Stimulated activated memory B cell treated with anti-CD40 and anti-IgM and Interleukin-4, amounts not matched to agents 10 μg/mL and 1 μg/mL and 100 μg/mL, for 72 hours (primary cell): ENCODE measurements at regions not wholly inside any gene's neighbourhood (a gene's known extent, or its start where the extent isn't known, plus 50 kb on each side); places are given as distances from the start of the nearest gene placed in this dataset.
A peak's percentile ranks its signal among the peaks of the same experiment; 100 is the strongest.
"Not testable (repeated sequence)": the region's sequence is repeated elsewhere in the genome, so short reads cannot be mapped to it uniquely, and the experiment has no call there.

Source experiments
- ATAC-seq: fragments of 150-1000 bp; cut with Tn5 transposase; 2 replicates; pipeline ENCODE4 v1.10.0; 2021
- H3K27ac Mint-ChIP-seq: one replicate; pipeline ENCODE4 v1.8.0; 2022; ENCODE audit warnings: mild to moderate bottlenecking, mixed read lengths
- H3K27me3 Mint-ChIP-seq: one replicate; pipeline ENCODE4 v1.8.0; 2022; ENCODE audit warnings: mixed read lengths
- H3K36me3 Mint-ChIP-seq: one replicate; pipeline ENCODE4 v1.8.0; 2022; ENCODE audit warnings: mixed read lengths
- H3K4me1 Mint-ChIP-seq: one replicate; pipeline ENCODE4 v1.8.0; 2022; ENCODE audit warnings: mixed read lengths
- H3K4me3 Mint-ChIP-seq: one replicate; pipeline ENCODE4 v1.8.0; 2022; ENCODE audit warnings: mild to moderate bottlenecking, moderate library complexity, mixed read lengths
- H3K9me3 Mint-ChIP-seq: one replicate; pipeline ENCODE4 v1.8.0; 2022; ENCODE audit warnings: mixed read lengths

GRCh38 chr7:53596230-53596629, 560.8 kb downstream of the POM121L12 start:
- H3K4me3 Mint-ChIP-seq = no peak overlapping the region
- no peaks in the 10 kb centered on the region for H3K36me3 Mint-ChIP-seq

GRCh38 chr7:53600296-53600695, 564.9 kb downstream of the POM121L12 start:
- no peaks in the 10 kb centered on the region for H3K27me3 Mint-ChIP-seq
- no peak for ATAC-seq
- H3K9me3 Mint-ChIP-seq = peaks cover 12% of the 10 kb centered on the region
- H3K36me3 Mint-ChIP-seq = no peaks in the 10 kb centered on the region
- no peak overlapping the region for H3K4me3 Mint-ChIP-seq
- H3K4me1 Mint-ChIP-seq = no peaks in the 10 kb centered on the region
- no peak overlapping the region for H3K27ac Mint-ChIP-seq

More at GRCh38 chr7:53596230-53596629, 560.8 kb downstream of the POM121L12 start:
- no peaks in the 10 kb centered on the region for H3K4me1 Mint-ChIP-seq
- peaks cover 9% of the 10 kb centered on the region for H3K9me3 Mint-ChIP-seq
- H3K27ac Mint-ChIP-seq = no peak overlapping the region
- H3K27me3 Mint-ChIP-seq = no peaks in the 10 kb centered on the region
- no peak for ATAC-seq

- Mint-ChIP-seq H3K9me3 (peaks cover 9% of the 10 kb centered on the region), H3K4me3 (no peak overlapping the region), H3K36me3 (no peaks in the 10 kb centered on the region), H3K4me1 (no peaks in the 10 kb centered on the region), H3K27me3 (no peaks in the 10 kb centered on the region), H3K27ac (no peak overlapping the region)
- ATAC-seq = peak; percentile 53
Observed at GRCh38 chr7:53602817-53603418, 567.5 kb downstream of the POM121L12 start.

GRCh38 chr7:53603461-53603860, 568.0 kb downstream of the POM121L12 start:
- Mint-ChIP-seq H3K27ac (no peak overlapping the region), H3K36me3 (no peaks in the 10 kb centered on the region), H3K27me3 (no peaks in the 10 kb centered on the region), H3K4me1 (no peaks in the 10 kb centered on the region), H3K4me3 (no peak overlapping the region), H3K9me3 (peaks cover 8% of the 10 kb centered on the region)
- no peak for ATAC-seq

GRCh38 chr7:53604201-53604600, 568.8 kb downstream of the POM121L12 start:
- peaks cover 8% of the 10 kb centered on the region for H3K9me3 Mint-ChIP-seq
- no peaks in the 10 kb centered on the region for H3K27me3 Mint-ChIP-seq
- H3K36me3 Mint-ChIP-seq = no peaks in the 10 kb centered on the region
- H3K4me1 Mint-ChIP-seq = no peaks in the 10 kb centered on the region
- no peak overlapping the region for H3K4me3 Mint-ChIP-seq
- no peak for ATAC-seq
- H3K27ac Mint-ChIP-seq = no peak overlapping the region

GRCh38 chr7:53607961-53608360, 572.5 kb downstream of the POM121L12 start:
- H3K9me3 Mint-ChIP-seq = peaks cover 6% of the 10 kb centered on the region
- H3K4me3 Mint-ChIP-seq = no peak overlapping the region
- no peaks in the 10 kb centered on the region for H3K36me3 Mint-ChIP-seq
- ATAC-seq = no peak
- H3K27ac Mint-ChIP-seq = no peak overlapping the region
- H3K27me3 Mint-ChIP-seq = no peaks in the 10 kb centered on the region
- H3K4me1 Mint-ChIP-seq = no peaks in the 10 kb centered on the region

- Mint-ChIP-seq H3K36me3 (no peaks in the 10 kb centered on the region), H3K4me3 (no peak overlapping the region), H3K27me3 (no peaks in the 10 kb centered on the region), H3K9me3 (peaks cover 3% of the 10 kb centered on the region), H3K4me1 (no peaks in the 10 kb centered on the region), H3K27ac (no peak overlapping the region)
- no peak for ATAC-seq
Observed at GRCh38 chr7:53609185-53609584, 573.8 kb downstream of the POM121L12 start.

- no peak overlapping the region for H3K4me3 Mint-ChIP-seq
- no peak overlapping the region for H3K27ac Mint-ChIP-seq
- no peaks in the 10 kb centered on the region for H3K4me1 Mint-ChIP-seq
- H3K27me3 Mint-ChIP-seq = no peaks in the 10 kb centered on the region
- peaks cover 3% of the 10 kb centered on the region for H3K9me3 Mint-ChIP-seq
- no peak for ATAC-seq
- H3K36me3 Mint-ChIP-seq = no peaks in the 10 kb centered on the region
Observed at GRCh38 chr7:53611043-53611442, 575.6 kb downstream of the POM121L12 start.

GRCh38 chr7:53624356-53624755, 588.9 kb downstream of the POM121L12 start:
- ATAC-seq = no peak
- H3K27me3 Mint-ChIP-seq = no peaks in the 10 kb centered on the region
- no peak overlapping the region for H3K27ac Mint-ChIP-seq
- no peaks in the 10 kb centered on the region for H3K36me3 Mint-ChIP-seq
- H3K9me3 Mint-ChIP-seq = peaks cover 6% of the 10 kb centered on the region
- H3K4me3 Mint-ChIP-seq = no peak overlapping the region
- H3K4me1 Mint-ChIP-seq = no peaks in the 10 kb centered on the region

GRCh38 chr7:53628775-53629174, 593.3 kb downstream of the POM121L12 start:
- Mint-ChIP-seq H3K4me3 (no peak overlapping the region), H3K36me3 (no peaks in the 10 kb centered on the region), H3K27ac (no peak overlapping the region), H3K4me1 (no peaks in the 10 kb centered on the region), H3K9me3 (peaks cover 12% of the 10 kb centered on the region), H3K27me3 (no peaks in the 10 kb centered on the region)
- no peak for ATAC-seq

- not testable (repeated sequence) for H3K27me3 Mint-ChIP-seq, ATAC-seq, H3K4me1 Mint-ChIP-seq, H3K4me3 Mint-ChIP-seq, H3K27ac Mint-ChIP-seq, H3K36me3 Mint-ChIP-seq
- peaks cover 11% of the 10 kb centered on the region for H3K9me3 Mint-ChIP-seq
Observed at GRCh38 chr7:53635251-53635650, 599.8 kb downstream of the POM121L12 start.

- Mint-ChIP-seq H3K4me1 (no peaks in the 10 kb centered on the region), H3K27ac (no peak overlapping the region), H3K9me3 (peaks cover 4% of the 10 kb centered on the region), H3K27me3 (no peaks in the 10 kb centered on the region), H3K36me3 (no peaks in the 10 kb centered on the region), H3K4me3 (no peak overlapping the region)
- ATAC-seq = no peak
Observed at GRCh38 chr7:53638517-53638916, 603.1 kb downstream of the POM121L12 start.

- no peaks in the 10 kb centered on the region for H3K4me1 Mint-ChIP-seq
- H3K4me3 Mint-ChIP-seq = no peak overlapping the region
- peaks cover 5% of the 10 kb centered on the region for H3K9me3 Mint-ChIP-seq
- H3K27ac Mint-ChIP-seq = no peak overlapping the region
- ATAC-seq = no peak
- H3K27me3 Mint-ChIP-seq = no peaks in the 10 kb centered on the region
- no peaks in the 10 kb centered on the region for H3K36me3 Mint-ChIP-seq
Observed at GRCh38 chr7:53641091-53641490, 605.7 kb downstream of the POM121L12 start.

- peaks cover 6% of the 10 kb centered on the region for H3K9me3 Mint-ChIP-seq
- no peaks in the 10 kb centered on the region for H3K27me3 Mint-ChIP-seq
- H3K36me3 Mint-ChIP-seq = no peaks in the 10 kb centered on the region
- no peak overlapping the region for H3K27ac Mint-ChIP-seq
- no peak for ATAC-seq
- no peaks in the 10 kb centered on the region for H3K4me1 Mint-ChIP-seq
- no peak overlapping the region for H3K4me3 Mint-ChIP-seq
Observed at GRCh38 chr7:53642361-53642760, 606.9 kb downstream of the POM121L12 start.

GRCh38 chr7:53642866-53643265, 607.4 kb downstream of the POM121L12 start:
- no peak for ATAC-seq
- H3K9me3 Mint-ChIP-seq = peaks cover 7% of the 10 kb centered on the region
- H3K4me3 Mint-ChIP-seq = no peak overlapping the region
- no peaks in the 10 kb centered on the region for H3K27me3 Mint-ChIP-seq
- no peaks in the 10 kb centered on the region for H3K36me3 Mint-ChIP-seq
- no peaks in the 10 kb centered on the region for H3K4me1 Mint-ChIP-seq
- H3K27ac Mint-ChIP-seq = no peak overlapping the region

- Mint-ChIP-seq H3K27me3 (no peaks in the 10 kb centered on the region), H3K4me1 (no peaks in the 10 kb centered on the region), H3K9me3 (peaks cover 3% of the 10 kb centered on the region), H3K4me3 (no peak overlapping the region), H3K36me3 (no peaks in the 10 kb centered on the region), H3K27ac (no peak overlapping the region)
- ATAC-seq = no peak
Observed at GRCh38 chr7:53656881-53657280, 621.4 kb downstream of the POM121L12 start.

GRCh38 chr7:53657586-53657985, 622.2 kb downstream of the POM121L12 start:
- Mint-ChIP-seq H3K27ac (no peak overlapping the region), H3K9me3 (peaks cover 7% of the 10 kb centered on the region)
- ATAC-seq = no peak

More at GRCh38 chr7:53657586-53657985, 622.2 kb downstream of the POM121L12 start:
- no peaks in the 10 kb centered on the region for H3K27me3 Mint-ChIP-seq
- no peaks in the 10 kb centered on the region for H3K4me1 Mint-ChIP-seq
- H3K36me3 Mint-ChIP-seq = no peaks in the 10 kb centered on the region
- no peak overlapping the region for H3K4me3 Mint-ChIP-seq
